SK-N-MC (cell line): ENCODE measurements at regions not wholly inside any gene's neighbourhood (a gene's known extent, or its start where the extent isn't known, plus 50 kb on each side); places are given as distances from the start of the nearest gene placed in this dataset.

ENCODE experiments used
- EZH2 ChIP-seq: fragments of 200-600 bp; sonication (generic); IDR thresholded peaks from one replicate; pipeline ENCODE4 v1.6.1; 2017; ENCODE audit warnings: antibody characterized with exemption
- POLR2AphosphoS5 ChIP-seq: IDR thresholded peaks from 2 replicates; pipeline ENCODE4 v1.6.1; 2012; ENCODE audit warnings: mild to moderate bottlenecking, low read depth, low read length, borderline replicate concordance

GRCh38 chr4:117428536-117428935 lies 343.2 kb upstream of the TRAM1L1 start:
- TF ChIP-seq POLR2AphosphoS5 (no peak), EZH2 (no peak)
